OCI-LY7 (cell line): ENCODE measurements at regions not wholly inside any gene's neighbourhood (a gene's known extent, or its start where the extent isn't known, plus 50 kb on each side); places are given as distances from the start of the nearest gene placed in this dataset.

Experiments used
- BruUV-seq: library from RNA; stranded (reverse); fragments of 400-500 nt; replicated peaks from 2 replicates; lab custom pipeline; 2021; lab: Mats Ljungman, UMichigan
- CTCF ChIA-PET: fragments of 300-600 bp; sonication (Branson Sonifier 250); formaldehyde crosslinking; loops from one replicate; lab custom pipeline; 2022; ENCODE audit warnings: antibody characterized with exemption; ENCODE audit not compliant: unreplicated experiment; lab: Charles Lee
- POLR2A ChIA-PET: fragments of 300-600 bp; sonication (Branson Sonifier 250); formaldehyde crosslinking; loops from one replicate; lab custom pipeline; 2022; ENCODE audit warnings: antibody characterized with exemption; lab: Charles Lee
- DNase-seq: peaks from one replicate; pipeline ENCODE4 v3.0.0-alpha.2; 2015; ENCODE audit warnings: low spot score
- H2AFZ ChIP-seq: fragments of 200-600 bp; sonication (generic), shearing (Covaris generic); 2 replicates; pipeline ENCODE4 v1.6.1; 2014; ENCODE audit warnings: mild to moderate bottlenecking, antibody characterized with exemption, low read length, moderate library complexity
- H3K27ac ChIP-seq: fragments of 200-600 bp; sonication (generic); 2 replicates; pipeline ENCODE4 v1.5.1; 2014; ENCODE audit warnings: mixed run types, low read depth, mild to moderate bottlenecking, moderate library complexity, low read length, inconsistent platforms; ENCODE audit not compliant: poor library complexity, severe bottlenecking
- H3K36me3 ChIP-seq: fragments of 200-600 bp; sonication (generic); 2 replicates; pipeline ENCODE4 v1.6.1; 2014; ENCODE audit warnings: mild to moderate bottlenecking, antibody characterized with exemption, low read length, moderate library complexity, mixed read lengths; ENCODE audit not compliant: insufficient read depth
- H3K4me1 ChIP-seq: fragments of 200-600 bp; sonication (generic); 2 replicates; pipeline ENCODE4 v1.5.1; 2014; ENCODE audit warnings: mild to moderate bottlenecking, low read length; ENCODE audit not compliant: insufficient read depth, poor library complexity, severe bottlenecking
- H3K4me2 ChIP-seq: fragments of 200-600 bp; sonication (generic); 2 replicates; pipeline ENCODE4 v1.6.1; 2014; ENCODE audit warnings: mild to moderate bottlenecking, low read length
- H3K4me3 ChIP-seq: fragments of 200-600 bp; sonication (generic); 2 replicates; pipeline ENCODE4 v1.5.1; 2014; ENCODE audit warnings: mild to moderate bottlenecking, low read depth, low read length; ENCODE audit not compliant: poor library complexity, severe bottlenecking
- H3K79me2 ChIP-seq: fragments of 200-600 bp; sonication (generic); 2 replicates; pipeline ENCODE4 v1.6.1; 2016; ENCODE audit warnings: low read depth, mild to moderate bottlenecking, low read length, moderate library complexity, mixed read lengths; ENCODE audit not compliant: insufficient read depth
- H3K9me2 ChIP-seq: fragments of 200-600 bp; sonication (generic); 2 replicates; pipeline ENCODE4 v1.6.1; 2016; ENCODE audit warnings: mild to moderate bottlenecking, low read length, mixed read lengths; ENCODE audit not compliant: insufficient read depth
- H3K9me3 ChIP-seq: fragments of 200-600 bp; sonication (generic); 2 replicates; pipeline ENCODE4 v1.6.1; 2014; ENCODE audit warnings: mild to moderate bottlenecking, mixed run types, low read length, mixed read lengths
- H4K20me1 ChIP-seq: fragments of 200-600 bp; sonication (generic); 2 replicates; pipeline ENCODE4 v1.6.1; 2014; ENCODE audit warnings: mild to moderate bottlenecking, antibody characterized with exemption, low read length, moderate library complexity, mixed read lengths; ENCODE audit not compliant: insufficient read depth
- CTCF ChIP-seq: fragments of 200-600 bp; sonication (generic); conservative IDR thresholded peaks from 2 replicates; pipeline ENCODE4 v1.5.1; 2014; ENCODE audit warnings: mild to moderate bottlenecking, antibody characterized with exemption, low read length, moderate library complexity, mixed read lengths
- EZH2phosphoT487 ChIP-seq: fragments of 200-600 bp; sonication (generic); IDR thresholded peaks from 2 replicates; pipeline ENCODE4 v1.6.1; 2018; ENCODE audit warnings: low read depth, borderline replicate concordance, mild to moderate bottlenecking, mixed run types, antibody characterized with exemption, low read length, moderate library complexity, mixed read lengths
- intact Hi-C: fragments of 100-400 bp; cut with micrococcal nuclease; formaldehyde crosslinking; loops from one replicate; pipeline ENCODE4 v1.10.0; 2022; ENCODE audit not compliant: unreplicated experiment

DNA sequence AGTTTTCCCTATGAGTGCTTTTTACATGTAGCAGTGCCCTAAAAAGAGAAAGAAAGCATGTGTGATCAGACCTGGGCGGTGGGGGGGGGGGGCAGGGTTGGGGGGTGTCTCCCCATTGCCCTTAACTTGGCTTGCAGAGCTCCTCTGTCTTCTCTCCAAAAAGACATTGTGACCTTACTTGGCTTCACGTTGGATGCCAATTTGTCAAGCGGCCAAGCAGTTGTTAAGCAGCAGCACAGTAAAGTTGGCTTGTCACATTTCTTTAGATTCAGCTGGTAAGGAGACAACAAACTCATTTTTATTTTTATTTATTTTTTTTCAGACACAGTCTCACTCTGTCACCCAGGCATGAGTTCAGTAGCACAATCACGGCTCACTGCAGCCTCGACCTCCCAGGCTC lies 57.3 kb upstream of the ZNF157 start:
- no peak for DNase-seq
- CTCF ChIA-PET = no interaction called here
- POLR2A ChIA-PET = interaction anchor here (0.5 kb wide), 1 partner anchor 12 kb away, joined by 3 read pairs; no protein-coding TSS in a partner anchor
- no peak overlapping the region for H2AFZ ChIP-seq
- H3K4me2 ChIP-seq = no peak overlapping the region
- no peaks in the 10 kb centered on the region for H3K9me2 ChIP-seq
- no peaks in the 10 kb centered on the region for H3K9me3 ChIP-seq
- TF ChIP-seq EZH2phosphoT487 (no peak), CTCF (no peak)
- no peaks in the 10 kb centered on the region for H4K20me1 ChIP-seq
- no peak overlapping the region for H3K27ac ChIP-seq
- H3K79me2 ChIP-seq = no peaks in the 10 kb centered on the region
- intact Hi-C loops = no loop called here
- H3K4me1 ChIP-seq = no peaks in the 10 kb centered on the region
- H3K36me3 ChIP-seq = no peaks in the 10 kb centered on the region
- no peak overlapping the region for H3K4me3 ChIP-seq
- BruUV-seq = no TSS peak

GRCh38 chrX:47316276-47317025 lies 53.9 kb upstream of the ZNF157 start:
- Histone ChIP-seq H3K4me2 (no peak overlapping the region), H4K20me1 (no peaks in the 10 kb centered on the region), H3K79me2 (no peaks in the 10 kb centered on the region), H2AFZ (no peak overlapping the region), H3K9me2 (no peaks in the 10 kb centered on the region), H3K27ac (no peak overlapping the region), H3K36me3 (no peaks in the 10 kb centered on the region), H3K4me3 (no peak overlapping the region), H3K9me3 (no peaks in the 10 kb centered on the region), H3K4me1 (no peaks in the 10 kb centered on the region)
- ChIA-PET POLR2A (interaction anchor here (0.7 kb wide), 2 partner anchors 98 to 324 kb away, joined by 3 to 5 read pairs; partner anchors contain the start of gene CDK16), CTCF (no interaction called here)
- no TSS peak for BruUV-seq
- TF ChIP-seq EZH2phosphoT487 = no peak
- TF ChIP-seq CTCF = no peak
- DNase-seq = no peak
- intact Hi-C loops = no loop called here
